AG08395 (cell line): ENCODE measurements at regions not wholly inside any gene's neighbourhood (a gene's known extent, or its start where the extent isn't known, plus 50 kb on each side); places are given as distances from the start of the nearest gene placed in this dataset.

Experiments used
- DNase-seq: peaks from one replicate; pipeline ENCODE4 v3.0.0; 2012; ENCODE audit warnings: mixed read lengths, low spot score

DNA sequence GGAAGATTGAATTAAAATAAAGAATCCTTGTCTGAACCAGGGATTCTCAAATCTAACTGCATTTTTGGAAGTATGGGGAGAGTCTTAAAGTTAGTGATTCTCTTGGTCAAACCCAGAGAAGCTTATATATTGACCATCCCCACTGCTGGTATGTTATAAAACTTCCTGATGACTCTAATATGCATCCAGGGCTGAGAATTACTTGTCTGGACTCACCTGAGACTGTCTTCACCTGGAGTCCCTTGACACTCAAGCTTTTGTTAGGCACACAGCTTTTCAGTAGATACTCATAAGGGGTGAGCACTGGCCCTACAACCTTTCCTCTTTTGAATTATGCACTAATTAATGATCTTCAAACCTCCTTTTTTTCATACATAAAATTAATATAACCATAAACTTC is 149.6 kb upstream of the GULP1 start:
- DNase-seq: no peak

DNA sequence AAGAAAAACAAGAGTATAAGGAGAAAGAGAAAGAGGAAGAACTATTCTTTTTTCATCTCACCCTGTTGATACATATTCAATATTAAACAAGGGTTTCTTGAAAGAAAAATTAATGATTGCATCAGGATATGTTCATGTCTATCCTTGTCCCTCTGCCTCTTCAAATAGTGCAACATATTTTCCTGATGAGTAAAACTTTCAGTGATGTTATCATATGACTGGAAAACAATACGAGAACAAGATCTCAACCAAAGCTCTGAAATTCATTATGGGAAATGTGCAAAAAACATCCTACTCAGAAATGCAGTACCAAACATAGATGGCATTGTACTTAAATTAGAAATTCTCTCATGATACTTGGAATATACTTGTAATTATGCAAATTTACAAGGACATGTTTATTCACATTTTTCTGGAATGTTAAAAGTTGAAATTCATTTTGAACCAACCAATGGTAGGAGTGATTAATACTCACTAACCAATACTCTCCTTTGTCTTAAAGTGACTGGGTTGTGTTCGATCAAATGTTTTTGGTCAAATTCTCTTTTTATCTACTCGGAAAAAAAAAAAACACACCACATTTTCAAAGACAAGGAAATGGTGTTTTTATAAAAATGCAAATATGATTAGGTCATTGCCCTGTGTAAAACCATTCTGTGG is 148.9 kb upstream of the GULP1 start:
- peak; percentile 39 for DNase-seq

DNA sequence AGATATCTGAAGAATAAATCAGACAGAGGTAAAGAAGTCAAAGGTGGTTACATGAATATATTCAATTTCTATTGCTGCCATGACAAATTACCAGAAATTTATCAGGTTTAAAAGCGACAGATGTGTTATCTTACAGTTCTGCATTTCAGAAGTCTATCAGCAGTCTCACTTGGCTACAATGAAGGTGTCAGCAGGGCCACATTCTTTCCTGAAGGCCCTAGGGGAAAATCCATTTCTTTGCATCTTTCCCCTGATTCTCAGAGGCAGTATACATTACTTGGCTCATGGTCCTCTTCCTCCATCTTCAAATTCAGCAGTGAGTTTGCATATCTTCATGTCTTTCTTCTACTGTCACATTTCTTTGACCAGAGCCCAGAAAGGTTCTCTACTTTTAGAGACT is 145.8 kb upstream of the GULP1 start:
- DNase-seq: no peak

DNA sequence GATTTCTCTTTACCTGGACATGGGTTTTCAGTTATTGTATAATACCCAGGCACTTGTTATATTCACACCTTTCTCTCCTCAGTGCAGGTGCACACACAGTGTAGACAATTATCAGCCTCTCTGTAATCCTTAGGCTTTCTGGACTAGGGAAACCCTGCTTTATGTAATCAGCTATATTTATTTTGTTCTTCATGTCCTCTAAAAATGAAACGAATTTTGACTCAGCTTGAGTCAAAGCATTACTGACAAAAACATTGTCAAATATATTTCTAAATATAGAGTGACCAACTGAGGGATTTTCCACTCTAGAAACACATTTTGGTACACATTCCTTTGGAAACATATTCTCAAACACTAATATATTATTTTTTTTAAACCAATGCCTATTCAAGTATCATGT is 144.8 kb upstream of the GULP1 start:
- no peak for DNase-seq

- DNase-seq: no peak
These were observed 140.0 kb upstream of the GULP1 start for GRCh38 chr2:188151670-188152069.

- DNase-seq: no peak
These were observed 133.2 kb upstream of the GULP1 start for GRCh38 chr2:188158337-188159100.

DNA sequence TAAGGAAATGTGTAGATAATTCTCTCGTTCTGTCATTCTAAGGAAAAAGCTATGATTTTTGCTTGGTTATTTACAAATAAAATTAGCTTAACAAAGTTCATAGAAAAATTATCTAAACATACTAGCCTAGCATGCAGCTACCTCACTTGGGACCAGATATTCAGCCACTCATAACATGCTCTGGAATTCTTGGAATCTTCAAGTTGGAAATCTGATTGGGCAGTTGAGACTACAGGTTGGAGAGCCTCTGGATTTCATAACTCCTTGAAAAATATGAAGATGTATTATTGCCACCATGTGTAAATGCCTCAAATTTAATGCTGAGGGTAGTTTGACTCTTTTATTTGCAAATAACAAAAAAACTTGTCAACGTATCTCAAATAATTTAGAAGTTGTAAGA is 132.2 kb upstream of the GULP1 start:
- no peak for DNase-seq

- no peak for DNase-seq
These were observed 121.3 kb upstream of the GULP1 start for GRCh38 chr2:188170356-188170755.

DNA sequence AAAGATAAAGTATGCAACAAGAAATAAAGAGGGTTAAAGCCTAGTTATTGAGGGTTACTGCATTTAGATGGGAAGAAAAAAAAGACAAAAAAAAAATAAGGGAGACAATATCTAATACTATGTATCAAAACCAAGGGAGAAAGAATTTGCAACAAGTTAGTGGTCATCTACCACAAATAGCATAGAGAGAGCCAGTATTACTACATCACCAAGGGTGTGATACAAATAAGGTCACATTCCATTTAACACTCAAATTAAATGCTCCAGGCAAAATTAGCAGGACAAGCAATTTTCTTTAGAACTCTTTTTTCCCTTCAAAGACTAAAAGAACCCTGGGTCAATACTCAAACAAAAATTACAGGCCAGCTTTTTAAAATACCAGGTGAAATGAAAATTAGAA is 115.1 kb upstream of the GULP1 start:
- DNase-seq: no peak

- DNase-seq: no peak
These were observed 110.4 kb upstream of the GULP1 start for GRCh38 chr2:188181067-188181838.

GRCh38 chr2:188181884-188182283 is 109.8 kb upstream of the GULP1 start:
- no peak for DNase-seq

DNA sequence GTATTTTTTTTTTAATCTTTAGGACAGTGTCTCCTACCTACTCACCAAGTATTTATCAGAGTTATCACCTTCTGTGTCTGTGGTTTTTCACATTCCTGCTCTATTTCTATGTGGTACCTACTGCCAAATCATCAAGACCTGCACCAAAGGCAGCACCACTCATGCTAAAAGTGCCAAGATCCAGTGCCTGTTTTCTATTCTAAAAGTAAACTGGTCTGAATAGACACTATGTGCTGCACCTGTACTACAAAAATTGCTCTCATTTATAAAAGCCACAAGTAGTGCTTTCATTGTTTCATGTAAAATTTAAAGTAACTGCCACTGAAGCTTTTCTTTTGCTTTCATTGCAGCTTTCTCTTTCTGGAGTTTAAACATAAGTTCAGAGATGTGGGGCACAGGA is 103.9 kb upstream of the GULP1 start:
- no peak for DNase-seq

- no peak for DNase-seq
These were observed 102.3 kb upstream of the GULP1 start for GRCh38 chr2:188189356-188189755.

- no peak for DNase-seq
These were observed 98.4 kb upstream of the GULP1 start for GRCh38 chr2:188193230-188193629.

- peak; percentile 8 for DNase-seq
These were observed 95.2 kb upstream of the GULP1 start for GRCh38 chr2:188196343-188197008.

GRCh38 chr2:188199716-188200128 is 92.0 kb upstream of the GULP1 start:
- DNase-seq: peak; percentile 92

GRCh38 chr2:188201639-188202038 is 90.0 kb upstream of the GULP1 start:
- no peak for DNase-seq

DNA sequence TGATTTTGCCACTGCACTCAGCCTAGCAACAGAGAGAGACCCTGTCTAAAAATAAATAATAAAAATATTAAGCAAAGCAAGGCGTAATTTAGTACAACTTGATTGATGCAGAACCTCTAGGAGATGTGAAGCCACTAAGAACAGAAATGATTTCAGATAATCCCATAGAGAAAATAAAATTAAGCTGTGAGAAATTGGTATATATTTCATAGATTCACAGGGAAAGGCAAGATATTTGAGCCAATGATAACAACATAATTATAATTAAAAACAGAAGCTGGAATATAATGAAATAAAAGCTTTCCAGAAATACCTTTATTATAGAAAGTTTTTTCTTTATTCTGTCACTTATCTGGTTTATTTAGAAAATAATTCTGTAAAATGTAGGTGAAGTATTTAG is 88.9 kb upstream of the GULP1 start:
- DNase-seq: no peak

DNA sequence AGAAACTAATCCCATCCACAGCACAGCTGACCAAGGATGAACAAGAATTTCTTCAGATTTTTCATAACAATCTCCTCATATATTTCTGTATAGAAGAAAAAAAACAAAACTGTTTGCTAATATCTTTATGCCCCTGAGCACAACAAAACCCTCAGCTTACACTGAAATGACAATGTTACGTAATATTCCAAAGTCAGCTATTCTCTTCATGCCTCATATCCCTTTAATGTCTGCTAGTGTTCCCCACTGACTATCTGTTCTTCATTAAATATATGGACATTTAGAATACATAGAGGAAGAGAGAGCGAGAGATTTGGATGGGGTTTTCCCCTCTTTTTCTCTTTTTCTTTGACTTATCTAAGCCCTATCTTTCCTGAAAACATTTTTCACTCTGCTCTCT is 87.9 kb upstream of the GULP1 start:
- DNase-seq: no peak

DNA sequence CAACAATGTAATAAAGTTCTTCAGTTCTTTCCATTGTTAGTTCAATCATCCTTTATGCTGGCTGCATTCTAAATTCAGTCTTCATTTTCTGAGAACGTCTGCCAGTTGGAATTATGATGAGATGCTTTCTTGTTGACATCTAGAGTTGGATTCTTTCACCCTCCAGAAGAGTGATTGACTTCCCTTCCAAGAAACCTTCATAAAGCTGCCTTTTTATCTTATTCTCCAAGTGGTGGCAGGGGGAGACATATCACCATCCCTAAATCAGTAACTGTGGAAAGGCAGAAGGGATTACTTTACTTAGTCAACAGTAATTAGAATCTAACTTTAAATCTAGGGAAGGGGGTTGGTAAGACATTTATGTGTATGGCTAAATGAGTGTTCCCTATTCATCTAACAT is 86.8 kb upstream of the GULP1 start:
- no peak for DNase-seq

- no peak for DNase-seq
These were observed 84.1 kb upstream of the GULP1 start for GRCh38 chr2:188207554-188207953.

GRCh38 chr2:188209218-188209617 is 82.5 kb upstream of the GULP1 start:
- DNase-seq: no peak

- DNase-seq: no peak
These were observed 74.4 kb upstream of the GULP1 start for GRCh38 chr2:188217264-188217663.
